DOHH2 (cell line): ENCODE measurements at regions not wholly inside any gene's neighbourhood (a gene's known extent, or its start where the extent isn't known, plus 50 kb on each side); places are given as distances from the start of the nearest gene placed in this dataset.

Experiments used
- EZH2phosphoT487 ChIP-seq: fragments of 200-600 bp; sonication (generic); IDR thresholded peaks from 2 replicates; pipeline ENCODE4 v1.6.1; 2017; ENCODE audit warnings: borderline replicate concordance, mild to moderate bottlenecking, antibody characterized with exemption, low read length, moderate library complexity, mixed read lengths
- TF ChIP-seq, protein P1 (sequence below): fragments of 200-600 bp; sonication (generic); IDR thresholded peaks from one replicate; pipeline ENCODE4 v1.5.1; 2014; ENCODE audit warnings: antibody characterized with exemption, mild to moderate bottlenecking, low read depth, low read length; ENCODE audit not compliant: poor library complexity, severe bottlenecking

DNA sequence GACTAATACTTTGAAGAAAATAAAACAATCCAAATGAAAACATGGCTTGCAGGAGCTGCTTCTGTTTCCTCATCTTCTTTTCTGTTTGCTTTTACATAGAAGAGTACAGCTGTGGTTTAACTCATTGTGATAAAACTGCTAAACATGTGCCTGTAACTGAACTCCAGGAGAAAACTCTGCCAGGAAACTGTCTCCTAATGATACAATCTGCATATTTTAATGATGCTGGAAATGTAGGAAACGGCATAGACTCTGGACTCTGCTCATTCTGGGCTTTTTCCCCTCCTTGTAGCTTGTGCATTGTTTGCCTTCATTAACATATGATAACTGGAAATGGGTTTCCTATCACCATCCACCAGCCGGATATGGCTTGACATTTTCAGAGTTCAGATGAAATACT lies 813.3 kb upstream of the WWC1 start:
- TF ChIP-seq, protein P1, sequence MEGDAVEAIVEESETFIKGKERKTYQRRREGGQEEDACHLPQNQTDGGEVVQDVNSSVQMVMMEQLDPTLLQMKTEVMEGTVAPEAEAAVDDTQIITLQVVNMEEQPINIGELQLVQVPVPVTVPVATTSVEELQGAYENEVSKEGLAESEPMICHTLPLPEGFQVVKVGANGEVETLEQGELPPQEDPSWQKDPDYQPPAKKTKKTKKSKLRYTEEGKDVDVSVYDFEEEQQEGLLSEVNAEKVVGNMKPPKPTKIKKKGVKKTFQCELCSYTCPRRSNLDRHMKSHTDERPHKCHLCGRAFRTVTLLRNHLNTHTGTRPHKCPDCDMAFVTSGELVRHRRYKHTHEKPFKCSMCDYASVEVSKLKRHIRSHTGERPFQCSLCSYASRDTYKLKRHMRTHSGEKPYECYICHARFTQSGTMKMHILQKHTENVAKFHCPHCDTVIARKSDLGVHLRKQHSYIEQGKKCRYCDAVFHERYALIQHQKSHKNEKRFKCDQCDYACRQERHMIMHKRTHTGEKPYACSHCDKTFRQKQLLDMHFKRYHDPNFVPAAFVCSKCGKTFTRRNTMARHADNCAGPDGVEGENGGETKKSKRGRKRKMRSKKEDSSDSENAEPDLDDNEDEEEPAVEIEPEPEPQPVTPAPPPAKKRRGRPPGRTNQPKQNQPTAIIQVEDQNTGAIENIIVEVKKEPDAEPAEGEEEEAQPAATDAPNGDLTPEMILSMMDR, result no peak
- TF ChIP-seq EZH2phosphoT487, result no peak
